NCI-H146 (cell line): ENCODE measurements at regions not wholly inside any gene's neighbourhood (a gene's known extent, or its start where the extent isn't known, plus 50 kb on each side); places are given as distances from the start of the nearest gene placed in this dataset.
"Not testable (repeated sequence)": the region's sequence is repeated elsewhere in the genome, so short reads cannot be mapped to it uniquely, and the experiment has no call there.

Experiments used
- DNase-seq: peaks from one replicate; lab custom pipeline; 2025; lab: John Stamatoyannopoulos, UW

DNA sequence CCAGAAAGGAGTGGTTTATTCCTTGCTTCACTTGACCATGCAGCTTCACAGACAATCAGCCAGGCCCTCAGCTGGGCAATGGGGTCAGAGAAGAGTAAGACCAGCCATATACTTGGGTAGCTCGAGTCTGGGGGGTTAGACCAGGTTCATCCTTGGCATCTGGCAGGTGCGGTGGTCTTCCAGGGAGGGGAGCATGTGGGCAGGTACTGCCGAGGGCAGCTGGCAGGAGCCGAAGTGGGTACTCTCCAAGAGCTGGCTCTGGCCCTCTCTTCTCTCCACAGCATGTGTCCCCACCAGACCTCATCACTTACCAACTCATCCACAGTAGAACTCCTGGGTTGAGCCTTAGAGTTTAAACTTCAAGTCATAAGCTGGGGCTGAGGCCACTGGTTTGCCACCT, 156.8 kb downstream of the FOXD2 start:
- DNase-seq = no peak

DNA sequence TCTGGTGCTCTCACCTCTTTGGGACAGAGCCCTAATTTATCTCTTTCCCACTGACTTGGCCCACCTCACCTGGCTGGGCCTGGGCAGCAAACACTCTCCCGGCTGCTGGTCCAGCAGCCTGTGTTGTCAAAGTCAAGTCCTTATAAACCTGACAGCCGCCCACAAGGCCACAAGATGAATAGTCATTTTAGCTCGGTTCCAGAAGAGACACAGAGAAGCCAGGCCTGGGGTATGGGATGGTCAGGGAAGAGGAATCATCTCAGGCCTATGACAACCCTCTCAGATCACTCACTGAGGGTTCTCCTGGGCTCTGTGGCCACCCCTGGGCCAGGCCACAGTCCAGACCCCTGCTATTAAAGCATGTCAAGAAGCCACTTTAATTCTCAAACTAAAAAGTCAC, 158.5 kb downstream of the FOXD2 start:
- DNase-seq = no peak

DNA sequence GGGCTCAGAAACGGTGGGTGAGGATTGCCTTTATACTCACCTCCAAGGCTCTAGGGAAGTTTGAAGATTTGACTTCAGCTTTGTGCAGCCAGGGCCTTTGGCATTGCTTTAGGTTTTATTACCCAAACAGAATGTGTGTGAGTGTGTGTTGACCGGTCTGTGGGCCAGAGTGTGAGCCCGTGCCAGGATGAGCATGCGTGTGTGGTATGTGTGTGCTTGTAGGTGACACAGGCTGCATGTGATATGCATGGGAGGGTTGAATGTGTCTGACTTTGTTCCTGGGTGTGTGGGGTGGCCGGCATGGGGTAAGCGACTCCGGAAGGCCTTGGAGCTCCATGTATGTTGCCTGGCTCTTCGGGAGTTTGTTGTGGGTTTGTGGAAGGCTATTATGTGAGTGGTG, 160.5 kb downstream of the FOXD2 start:
- DNase-seq = no peak

DNA sequence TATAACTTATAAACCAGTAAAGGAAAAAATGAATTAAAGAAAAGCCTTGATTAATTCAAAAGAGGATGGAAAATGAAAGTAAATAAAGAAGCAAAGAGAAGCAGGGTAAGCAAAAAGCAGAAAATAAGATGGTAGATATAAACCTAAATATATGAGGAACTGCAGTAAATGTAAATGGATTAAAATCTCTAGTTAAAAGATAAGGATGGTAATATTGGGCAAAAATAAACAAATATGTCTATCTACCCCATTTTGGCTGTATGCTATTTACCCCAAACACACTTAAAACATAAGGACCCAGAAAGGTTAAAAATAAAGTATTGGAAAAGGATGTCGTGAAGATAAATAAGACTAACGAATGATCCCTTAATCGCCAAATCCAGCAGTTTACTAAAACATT, 161.9 kb downstream of the FOXD2 start:
- DNase-seq = no peak

DNA sequence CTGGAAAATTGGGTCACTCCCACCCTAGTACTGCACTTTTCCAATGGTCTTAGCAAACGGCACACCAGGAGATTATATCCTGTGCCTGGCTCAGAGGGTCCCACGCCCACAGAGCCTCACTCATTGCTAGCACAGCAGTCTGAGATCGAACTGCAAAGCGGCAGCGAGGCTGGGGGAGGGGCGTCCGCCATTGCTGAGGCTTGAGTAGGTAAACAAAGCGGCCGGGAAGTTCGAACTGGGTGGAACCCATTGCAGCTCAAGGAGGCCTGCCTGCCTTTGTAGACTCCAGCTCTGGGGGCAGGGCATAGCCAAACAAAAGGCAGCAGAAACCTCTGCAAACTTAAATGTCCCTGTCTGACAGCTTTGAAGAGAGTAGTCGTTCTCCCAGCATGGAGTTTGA, 164.6 kb downstream of the FOXD2 start:
- not testable (repeated sequence) for DNase-seq

DNA sequence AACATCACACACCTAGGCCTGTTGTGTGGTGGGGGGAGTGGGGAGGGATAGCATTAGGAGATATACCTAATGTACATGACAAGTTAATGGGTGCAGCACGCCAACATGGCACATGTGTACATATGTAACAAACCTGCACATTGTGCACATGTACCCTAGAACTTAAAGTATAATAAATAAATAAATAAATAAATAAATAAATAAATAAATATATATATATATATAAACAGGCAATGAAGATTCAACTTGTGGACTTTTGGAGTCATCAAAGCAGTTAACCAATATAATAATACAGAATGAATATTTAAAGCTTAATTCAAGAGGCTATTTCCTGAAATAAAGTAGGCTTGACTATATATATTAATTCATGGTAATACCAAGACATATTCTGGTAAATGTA, 167.0 kb downstream of the FOXD2 start:
- not testable (repeated sequence) for DNase-seq

DNA sequence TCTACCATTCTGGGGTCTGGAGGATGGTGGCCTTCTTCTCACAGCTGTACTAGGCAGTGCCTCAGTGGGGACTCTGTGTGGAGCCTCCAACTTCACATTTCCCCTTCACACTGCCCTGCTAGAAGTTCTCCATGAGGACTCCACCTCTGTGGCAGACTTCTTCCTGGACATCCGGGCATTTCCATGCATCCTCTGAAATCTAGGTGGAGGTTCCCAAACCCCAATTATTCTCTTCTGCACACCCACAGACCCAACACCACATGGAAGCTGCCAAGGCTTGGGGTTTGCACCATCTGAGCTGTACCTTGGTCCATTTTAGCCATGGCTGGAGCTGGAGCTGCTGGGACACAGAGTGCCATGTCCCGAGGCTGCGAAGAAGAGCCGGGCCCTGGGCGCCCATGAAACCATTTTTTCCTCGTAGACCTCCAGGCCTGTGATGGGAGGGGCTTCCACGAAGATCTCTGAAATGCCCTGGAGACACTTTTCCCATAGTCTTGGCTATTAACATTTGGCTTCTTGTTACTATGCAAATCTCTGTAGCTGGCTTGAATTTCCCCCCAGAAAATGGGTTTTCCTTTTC, 170.5 kb downstream of the FOXD2 start:
- no peak for DNase-seq

DNA sequence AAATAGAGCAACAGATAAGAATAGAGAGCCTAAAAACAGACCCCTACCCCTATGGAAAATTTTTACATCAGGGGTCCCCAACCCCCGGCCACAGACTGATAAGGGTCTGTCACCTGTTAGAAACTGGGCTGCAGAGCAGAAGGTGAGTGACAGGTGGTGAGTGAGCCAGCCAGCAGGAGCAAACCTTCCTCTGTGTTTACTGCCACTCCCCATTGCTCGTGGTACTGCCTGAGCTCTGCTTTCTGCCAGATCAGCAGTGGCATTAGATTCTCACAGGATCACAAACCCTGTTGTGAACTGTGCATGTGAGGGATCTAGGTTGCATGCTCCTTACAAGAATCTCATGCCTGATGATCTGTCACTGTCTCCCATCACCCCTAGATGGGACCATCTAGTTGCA, 174.1 kb downstream of the FOXD2 start:
- no peak for DNase-seq

DNA sequence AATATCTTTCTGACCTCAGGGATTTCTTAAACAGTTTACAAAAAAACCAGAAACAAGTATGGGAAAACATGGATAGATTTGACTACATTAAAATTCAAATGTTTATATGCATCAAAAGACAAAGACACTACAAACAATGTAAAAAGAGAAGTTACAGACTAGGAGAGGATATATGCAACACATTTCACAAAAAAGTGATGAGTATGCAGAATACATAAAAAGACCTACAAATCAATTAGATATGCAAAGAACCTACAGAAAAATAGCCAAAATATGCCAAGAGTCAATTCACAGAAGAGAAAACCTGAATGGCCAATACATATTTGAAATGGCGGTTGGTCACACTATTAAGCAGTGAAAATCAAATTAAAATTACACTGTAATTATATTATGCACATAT, 175.0 kb downstream of the FOXD2 start:
- DNase-seq = no peak

DNA sequence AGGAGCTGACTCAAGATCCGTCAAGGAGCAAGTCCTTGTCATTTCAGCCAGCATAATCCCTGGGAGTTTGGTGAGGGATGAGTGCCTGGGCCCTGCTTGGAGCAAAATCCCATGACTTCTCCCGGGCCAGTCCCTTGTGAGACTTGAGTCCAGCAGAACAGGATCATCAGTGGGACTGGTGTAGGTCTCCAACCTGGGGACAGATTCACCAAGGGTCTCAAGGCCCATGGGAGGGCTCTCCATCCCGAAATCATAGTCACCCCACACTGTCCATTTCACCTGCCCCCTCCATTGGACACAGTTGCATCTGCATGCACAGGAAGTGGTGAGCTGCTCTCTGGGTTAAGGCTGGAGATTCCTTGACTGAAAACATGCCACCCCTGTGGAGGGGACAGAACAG, 178.2 kb downstream of the FOXD2 start:
- DNase-seq = no peak

DNA sequence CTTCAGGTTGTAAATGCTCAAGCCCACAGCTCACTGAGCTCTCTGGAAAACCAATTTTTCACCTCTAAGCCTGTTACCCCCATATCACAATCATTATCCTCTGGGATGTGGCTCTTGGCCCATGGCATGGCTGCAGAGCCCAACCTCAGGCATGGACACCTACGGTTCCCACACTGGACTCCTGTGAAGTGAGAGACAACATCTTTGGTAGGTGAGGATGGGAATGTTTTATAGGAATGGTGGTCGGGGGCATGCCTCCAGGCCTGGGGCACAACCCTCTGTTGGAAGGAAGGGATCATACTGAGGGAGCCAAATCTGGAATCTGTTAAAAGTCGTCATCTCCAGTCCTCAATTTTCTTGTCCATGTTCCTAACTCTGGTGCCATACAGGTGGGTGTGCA, 179.1 kb downstream of the FOXD2 start:
- DNase-seq = no peak

DNA sequence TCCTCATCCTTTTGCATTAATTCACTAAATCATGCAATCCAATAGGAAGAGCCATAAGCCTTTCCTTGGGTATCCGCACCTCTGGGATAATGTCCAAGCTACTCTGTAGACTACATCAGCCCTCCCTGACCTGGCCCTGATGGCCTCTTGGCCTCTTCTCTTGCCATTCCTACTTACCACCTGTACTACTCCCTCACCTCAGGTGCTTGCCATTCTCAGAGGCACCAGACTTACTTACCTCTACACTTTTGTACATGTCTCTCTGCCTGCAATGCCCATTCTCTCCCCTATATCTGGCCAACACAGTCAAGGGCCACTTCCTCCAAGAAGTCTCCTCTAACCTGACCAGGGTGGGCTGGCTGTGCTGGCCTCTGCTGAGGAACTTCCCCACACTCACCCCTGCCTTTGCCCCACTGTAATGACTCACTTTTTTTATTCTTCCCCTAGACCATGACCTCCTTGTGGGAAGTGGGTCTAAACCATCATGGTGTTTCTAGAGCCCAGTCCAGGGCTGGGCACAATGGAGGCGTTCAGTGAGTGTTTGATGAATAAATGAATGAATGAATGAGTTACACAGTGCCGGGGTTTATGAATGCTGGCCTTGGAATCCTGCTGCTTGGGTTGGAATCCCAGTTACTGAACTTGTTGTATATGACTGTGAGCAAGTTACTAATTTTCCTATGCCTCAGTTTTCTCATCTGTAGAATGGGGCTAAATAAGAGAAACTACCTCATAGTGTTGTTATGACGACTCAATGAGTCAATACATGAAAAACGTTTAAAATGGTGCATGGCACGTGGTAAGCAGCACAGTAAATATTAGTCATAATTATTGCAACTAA, 179.8 kb downstream of the FOXD2 start:
- DNase-seq = no peak

DNA sequence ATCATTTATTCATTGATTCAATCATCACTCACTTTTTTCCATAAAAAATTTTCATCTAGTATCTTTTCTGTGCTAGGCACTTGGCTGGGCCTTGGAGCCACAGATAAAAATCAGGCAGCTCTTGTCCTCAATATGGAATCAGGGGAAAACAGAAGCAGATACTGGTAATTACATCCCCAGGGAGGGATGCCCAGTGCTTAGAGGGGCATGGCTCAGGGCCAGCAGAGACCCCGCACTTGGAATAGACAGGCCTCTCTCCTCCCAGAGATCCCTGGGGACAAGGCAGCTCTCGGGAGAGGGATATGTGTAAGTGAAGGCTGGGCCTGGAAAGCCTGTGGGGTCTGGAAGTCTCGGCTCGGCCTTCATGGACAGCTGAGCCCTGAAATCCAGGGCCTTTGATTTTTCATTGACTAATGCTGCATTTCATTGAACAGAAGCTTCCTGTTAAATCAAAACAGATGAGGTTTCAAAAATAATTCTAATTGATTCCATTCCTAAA, 180.4 kb downstream of the FOXD2 start:
- DNase-seq = no peak

DNA sequence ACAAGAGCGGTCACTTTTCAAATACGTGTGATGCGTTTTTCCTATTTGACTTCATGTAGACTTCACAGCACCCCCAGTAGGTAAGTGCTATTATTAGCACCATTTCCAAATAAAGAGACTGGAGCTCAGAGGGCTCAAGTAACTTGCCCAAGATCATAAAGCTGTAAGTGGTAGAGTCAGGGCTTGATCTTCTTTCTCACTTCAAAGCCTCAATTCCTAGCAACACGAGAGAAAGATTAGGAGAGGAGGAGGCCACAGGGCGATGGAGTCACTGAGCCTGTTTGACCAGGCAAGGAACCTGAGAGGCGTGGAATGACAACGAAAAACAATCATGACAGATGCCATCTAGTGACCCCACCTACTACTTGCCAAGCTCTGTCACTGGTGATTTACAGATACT, 181.0 kb downstream of the FOXD2 start:
- no peak for DNase-seq

DNA sequence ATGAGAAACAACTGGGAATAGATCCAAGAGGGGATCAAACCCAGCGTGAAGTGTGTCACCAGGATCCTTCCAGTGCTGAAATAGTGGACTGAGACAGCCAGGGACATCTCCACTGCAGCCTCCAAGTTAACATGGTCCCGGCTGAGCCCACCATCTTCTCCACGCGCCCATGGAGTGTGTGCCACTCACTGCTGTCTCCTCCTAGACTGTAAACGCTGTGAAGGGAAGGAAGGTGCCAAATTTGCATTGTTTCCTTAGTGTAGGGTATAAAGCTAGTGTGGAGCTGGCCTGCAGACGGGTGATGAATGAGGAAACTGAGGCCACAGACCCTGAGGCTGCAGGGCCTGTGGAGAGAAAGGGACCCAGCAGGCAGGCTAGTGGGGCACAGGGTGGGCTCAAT, 183.6 kb downstream of the FOXD2 start:
- DNase-seq = no peak

DNA sequence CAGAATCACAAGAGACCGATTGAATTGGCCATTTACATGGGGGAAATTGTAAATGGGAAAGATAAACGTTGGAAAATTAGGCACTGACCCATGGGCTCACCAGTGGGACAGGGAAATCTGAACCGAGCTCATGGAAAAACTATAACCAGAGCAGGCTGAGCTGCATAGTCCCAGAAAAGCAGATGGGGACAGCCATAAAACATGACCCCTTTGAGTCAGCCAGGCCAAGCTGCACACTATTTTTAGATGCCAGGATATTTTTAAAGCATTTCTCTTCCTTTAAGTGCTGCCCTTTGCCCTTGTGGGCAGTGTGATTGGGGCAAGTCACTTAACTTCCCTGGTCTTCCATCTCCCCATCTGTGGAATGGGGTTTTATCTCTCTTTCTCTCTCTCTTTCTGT, 184.1 kb downstream of the FOXD2 start:
- no peak for DNase-seq

DNA sequence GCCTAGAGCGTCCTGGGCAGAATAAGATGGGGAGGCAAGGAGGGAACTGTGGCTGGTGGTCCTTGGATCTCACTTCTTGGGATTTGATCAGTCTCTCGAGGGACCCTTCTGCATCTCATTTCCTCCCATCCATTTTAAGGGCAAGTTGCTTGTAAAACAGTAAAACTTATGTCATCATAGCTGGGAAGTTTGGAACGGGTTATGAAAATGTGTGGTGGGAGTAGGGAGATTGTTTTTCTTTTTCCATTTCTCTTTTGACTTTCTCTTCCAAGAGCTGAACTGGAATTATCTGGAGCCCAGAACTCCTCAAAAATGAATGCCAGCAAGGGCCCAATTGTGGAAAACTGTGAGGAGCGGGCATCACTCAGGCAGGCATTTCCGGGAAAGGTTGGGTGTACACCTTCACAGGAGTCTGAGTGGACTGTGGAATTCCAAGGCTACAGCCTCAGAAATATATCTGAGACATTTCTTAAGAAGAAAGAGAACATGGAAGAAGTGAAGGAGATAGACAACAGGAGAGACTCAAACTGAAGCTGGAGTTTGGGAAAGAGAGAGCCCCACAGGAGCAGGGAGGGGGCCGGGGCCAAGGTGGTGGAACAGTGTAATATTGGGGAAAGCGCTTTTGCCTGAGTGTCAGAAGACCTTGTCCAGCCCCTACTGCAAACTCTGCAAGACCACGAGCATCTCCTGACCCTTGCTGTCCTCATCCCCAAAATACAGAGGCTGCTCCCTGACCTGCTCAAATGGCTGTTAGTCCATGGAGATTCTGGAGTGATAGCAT, 185.1 kb downstream of the FOXD2 start:
- no peak for DNase-seq

DNA sequence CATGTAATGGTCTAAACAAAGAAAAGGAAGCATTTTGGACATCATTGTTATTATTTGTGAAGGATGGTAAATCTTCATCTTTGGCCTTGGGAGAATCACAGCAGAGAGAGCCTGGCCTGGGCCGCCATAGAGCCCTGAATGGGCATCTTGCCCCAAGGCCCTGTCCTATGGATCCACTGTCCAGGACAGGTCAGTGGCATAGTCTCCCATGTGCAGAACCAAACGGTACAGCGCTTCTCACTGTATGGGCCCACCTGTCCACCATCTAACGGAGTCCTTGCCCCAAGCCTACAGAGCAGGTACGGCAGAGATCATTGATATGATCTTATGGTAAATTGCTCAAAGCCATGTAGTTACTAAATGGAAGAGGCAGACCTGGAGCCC, 185.7 kb downstream of the FOXD2 start:
- DNase-seq = no peak

DNA sequence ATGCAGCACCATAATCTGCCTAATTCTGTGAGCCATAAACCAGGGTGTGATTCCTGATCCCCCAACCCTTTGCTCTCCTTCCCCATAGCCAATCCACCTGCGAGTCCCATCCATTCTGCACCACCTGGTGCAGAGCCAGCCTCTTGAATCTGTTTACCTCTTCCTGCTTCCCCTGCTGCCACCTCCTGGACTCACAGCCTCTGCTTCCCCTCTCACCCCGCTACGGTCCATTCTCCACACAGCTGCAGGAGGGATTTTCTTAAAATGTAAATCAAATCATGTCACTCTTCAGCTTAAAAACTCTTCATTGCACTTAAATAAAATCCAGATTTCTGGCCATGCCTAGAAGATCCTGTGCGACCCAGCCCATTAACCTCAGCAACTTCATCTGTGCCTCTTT, 186.7 kb downstream of the FOXD2 start:
- DNase-seq = no peak

DNA sequence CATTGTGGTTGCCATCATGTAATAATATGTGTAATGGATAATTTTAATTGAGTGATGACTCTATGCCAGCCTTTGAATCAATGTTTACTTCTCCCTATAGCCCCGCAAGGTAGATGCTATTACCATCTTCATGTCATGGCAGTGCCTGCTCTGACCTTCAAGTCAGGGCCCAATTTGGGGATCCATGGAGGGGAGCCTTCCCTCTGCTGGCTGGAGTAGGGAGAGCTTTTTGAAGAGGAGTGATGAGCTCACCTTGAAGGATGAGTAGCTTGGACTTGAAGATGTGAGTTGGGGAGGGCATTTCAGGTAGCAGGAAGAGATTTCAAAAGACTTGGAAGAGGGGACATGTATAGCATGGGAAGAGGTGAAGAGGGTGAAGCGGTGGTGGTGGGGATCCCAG, 189.2 kb downstream of the FOXD2 start:
- DNase-seq = no peak

DNA sequence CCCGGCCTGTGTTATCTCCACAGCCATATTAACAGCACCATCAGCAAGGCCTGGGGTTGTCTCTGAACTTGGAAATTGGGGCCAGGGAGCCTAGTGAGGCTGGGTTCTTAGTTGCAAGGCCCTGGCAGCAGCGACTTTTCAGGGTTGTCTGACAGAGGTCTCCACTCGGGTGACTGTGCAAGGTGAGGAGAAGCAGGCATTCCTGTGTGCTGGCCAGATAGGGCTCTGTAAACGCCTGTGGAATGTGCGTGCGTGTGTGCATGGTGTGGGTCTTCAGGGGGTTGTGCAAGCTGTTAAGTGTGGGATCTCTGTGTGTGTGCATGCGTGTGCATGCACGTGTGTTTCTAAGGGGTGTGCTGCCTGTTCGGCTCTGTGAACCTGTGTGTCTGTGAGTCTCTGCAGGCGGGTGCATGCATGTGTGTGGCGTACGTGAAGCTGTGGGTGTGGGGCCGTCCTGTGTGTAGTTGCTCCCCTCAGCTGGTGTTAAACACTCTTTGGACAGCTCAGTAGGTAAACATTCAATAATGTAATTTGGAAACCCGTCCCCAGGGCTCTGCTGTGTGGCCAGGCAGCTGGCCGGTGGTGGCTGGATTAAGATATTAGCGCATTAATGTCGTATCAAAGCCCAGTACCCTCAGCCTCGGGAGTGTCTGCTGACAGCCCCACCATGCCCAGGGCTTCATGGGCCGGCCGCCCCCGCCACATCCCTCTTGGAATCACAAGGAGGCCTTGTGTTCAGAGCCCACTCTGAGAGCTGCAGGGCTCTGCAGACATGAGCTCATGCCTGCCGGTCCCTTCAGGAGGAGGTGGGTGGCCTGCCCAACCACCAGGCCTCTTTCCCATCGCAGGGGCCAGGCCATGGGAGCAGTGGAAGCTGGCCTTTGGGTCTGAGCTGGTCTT, 189.9 kb downstream of the FOXD2 start:
- no peak for DNase-seq

DNA sequence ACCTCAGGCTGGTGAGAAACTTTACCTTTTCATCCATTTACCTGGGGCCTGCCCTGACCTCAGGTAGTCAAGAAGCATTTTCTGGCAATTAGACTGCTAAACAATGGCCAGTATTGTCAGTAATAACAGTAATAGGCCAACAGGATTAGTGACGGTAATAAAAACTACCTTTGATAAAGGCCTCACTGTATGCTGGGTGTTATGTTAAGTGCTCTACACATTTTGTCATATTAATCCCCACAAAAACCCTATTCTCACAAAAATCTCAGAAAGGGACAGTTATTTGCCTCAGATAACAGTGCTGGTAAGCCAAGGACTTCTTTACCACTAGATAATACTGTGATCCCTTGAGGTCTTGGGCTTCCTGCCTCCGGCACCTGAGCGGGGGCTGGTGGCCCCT, 191.4 kb downstream of the FOXD2 start:
- no peak for DNase-seq
